ENCODE measurements at regions not wholly inside any gene's neighbourhood (a gene's known extent, or its start where the extent isn't known, plus 50 kb on each side); places are given as distances from the start of the nearest gene placed in this dataset.
A peak's percentile ranks its signal among the peaks of the same experiment; 100 is the strongest.

DNA sequence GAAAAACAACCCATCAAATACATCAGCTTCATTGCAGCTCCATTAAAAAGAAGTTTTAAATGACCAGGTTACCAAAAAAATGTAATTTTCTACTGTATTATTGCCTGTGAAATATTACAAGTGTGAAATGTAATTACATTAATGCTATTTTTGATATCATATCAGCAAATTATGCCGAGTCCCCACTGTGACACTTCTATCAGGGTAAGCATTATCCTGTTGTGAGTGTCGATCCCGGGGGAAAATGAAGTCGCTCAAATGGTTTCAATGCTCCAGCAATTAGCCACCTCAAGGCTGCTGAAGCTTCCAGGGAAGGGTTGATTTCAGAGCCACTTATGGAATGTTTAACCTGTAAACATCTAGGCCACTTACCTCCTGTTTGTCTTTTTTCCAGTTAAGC is 70.4 kb downstream of the RCN1 start:
- no peak for DNase-seq

DNA sequence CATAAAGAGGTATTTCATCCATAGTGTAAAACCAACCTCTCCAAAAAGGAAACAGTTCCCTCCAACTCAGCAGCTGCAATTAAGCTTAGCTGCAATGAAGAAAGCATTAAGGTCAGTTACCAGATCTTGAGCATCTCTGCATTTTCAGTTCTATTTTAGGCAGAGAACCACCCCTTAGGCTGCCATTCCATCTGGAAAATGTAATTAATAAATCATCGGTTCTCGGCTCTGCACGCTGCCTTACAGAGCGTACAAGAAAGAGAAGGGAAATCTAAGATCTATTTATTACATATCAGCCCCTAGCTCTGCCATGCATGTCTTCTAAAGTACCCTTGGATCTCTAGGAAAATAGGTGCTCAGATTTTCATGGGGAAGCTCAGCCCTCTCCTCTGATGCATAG is 71.5 kb downstream of the RCN1 start:
- no peak for DNase-seq

DNA sequence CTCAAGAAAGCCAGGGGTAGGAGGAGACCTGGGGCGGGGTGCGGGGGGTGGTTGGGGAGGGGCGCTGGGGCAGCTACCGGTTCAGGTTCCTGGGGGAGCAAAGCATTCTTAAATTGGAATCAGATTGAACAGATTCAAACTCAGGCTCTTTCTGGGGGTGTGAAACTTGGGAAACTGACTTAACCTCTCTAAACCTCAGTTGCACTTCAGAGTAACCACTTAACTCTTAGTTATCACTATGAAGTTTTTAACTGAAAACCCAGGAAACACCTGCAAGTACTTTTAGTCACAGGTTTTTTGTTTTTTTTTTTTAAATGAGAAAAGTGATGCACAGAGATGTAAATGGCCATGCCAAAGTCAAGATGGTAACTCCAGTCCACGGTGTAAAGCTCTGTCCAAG is 72.0 kb downstream of the RCN1 start:
- no peak for DNase-seq

DNA sequence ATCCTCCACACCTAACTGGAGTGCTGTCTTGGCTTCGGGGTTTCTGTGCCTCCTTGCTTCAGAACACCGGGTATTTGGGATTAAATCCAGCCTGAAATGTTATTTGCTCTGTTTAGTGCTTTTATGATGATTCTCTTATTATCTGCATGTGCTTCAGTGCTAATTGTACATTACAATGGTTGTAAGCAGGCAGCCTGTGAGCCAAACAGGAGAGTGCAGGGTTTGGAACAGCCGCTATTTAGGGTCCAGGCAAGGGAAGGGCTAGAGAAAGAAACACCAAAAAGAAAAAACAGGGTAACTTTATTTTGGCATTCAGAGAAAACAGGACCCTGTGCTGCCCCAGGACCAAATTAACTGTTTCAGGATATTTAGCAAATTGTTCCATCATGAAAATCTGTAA is 72.7 kb downstream of the RCN1 start:
- DNase-seq: no peak

DNA sequence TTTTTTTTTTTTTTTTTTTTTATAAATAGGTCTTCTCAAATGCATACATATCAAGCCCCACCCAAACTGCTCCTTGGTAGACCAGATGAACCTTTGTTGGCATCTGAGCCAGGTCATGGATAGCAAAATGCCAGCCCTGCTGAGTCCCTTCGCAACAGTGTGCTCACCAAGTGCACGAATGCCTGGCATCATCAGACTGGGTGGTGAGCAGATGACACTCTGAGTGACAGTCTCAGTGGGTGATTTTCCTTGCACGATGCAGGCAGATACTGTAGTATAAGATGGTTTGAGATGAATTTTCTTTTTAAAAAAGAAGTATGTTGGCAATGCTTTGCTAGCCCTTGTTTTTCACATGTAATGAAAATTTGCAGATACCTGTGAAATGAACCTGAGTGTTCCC is 74.0 kb downstream of the RCN1 start:
- DNase-seq: no peak

DNA sequence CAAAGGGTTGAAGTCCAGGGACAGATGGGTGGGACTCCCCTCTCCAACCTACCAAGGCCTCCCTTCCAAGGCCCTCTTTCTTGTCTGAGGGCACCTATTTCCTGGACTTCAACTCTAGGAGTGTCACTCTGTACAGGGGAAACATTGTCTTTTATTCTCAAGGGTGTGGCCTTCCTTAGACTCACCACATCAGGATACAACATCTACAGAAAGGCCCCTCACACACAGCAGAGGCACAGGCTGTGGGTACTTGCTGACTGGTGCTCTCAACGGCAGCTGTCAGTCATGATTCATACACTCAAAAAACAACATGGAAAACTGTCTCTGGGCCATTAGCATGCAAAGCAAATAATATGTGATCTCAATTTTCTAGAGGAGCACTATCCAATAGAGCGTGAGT is 78.0 kb downstream of the RCN1 start:
- DNase-seq: no peak

DNA sequence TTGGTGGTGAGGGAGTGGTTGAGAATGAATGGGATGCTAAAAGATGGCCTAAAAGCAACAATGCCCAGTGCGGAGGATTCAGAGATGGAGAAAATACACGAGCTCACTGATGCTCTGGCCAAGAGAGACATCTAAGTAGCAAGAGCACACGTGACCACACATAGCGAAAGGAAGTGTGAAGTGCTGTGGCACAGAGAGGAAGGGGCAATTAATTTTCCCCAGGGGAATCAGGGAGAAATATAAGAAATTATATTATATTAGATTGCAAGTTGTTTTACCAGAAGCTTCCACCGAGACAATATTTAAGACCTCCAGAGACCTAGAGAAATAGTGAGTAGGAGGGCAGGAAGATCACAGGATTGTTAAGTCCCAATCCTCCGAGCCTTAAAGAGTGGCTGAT is 80.6 kb downstream of the RCN1 start:
- no peak for DNase-seq

DNA sequence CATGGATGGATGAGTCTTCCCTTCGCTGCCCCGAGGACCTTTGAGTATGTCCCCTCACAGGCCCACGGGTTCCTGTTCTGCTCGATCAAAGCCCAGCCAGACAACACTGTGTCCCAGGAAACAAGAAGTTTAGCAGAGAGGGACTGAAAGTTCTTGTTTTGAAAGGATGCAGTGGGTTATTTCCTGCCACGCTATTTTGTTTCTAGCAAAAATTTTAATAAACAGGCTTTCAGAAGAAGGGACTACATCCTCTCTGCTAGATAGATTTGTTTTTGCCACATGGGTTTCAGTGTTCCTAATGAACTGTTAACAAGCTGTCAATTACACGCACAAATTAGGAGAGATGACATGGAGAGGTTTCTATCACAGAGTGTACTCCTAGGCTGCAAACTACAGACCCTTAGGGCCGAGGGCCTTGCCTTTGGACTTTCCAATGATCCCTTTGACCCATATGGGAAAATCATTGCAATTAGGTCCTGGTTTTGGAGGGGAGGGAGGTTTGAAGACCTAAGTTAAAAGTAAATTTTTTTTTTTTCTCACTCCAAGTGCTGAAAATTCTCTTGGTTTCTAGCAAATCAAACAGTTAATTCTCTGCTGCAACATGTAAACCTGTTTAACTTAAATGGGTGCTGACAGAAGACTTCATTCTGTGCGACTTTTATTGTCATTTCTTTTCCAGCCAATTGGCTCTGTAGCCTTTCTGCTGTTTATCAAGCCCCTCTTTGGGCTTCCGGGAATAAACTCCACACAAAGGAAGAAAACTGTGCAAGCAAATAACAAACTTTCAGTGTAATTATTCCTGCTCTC is 81.4 kb downstream of the RCN1 start:
- no peak for DNase-seq

DNA sequence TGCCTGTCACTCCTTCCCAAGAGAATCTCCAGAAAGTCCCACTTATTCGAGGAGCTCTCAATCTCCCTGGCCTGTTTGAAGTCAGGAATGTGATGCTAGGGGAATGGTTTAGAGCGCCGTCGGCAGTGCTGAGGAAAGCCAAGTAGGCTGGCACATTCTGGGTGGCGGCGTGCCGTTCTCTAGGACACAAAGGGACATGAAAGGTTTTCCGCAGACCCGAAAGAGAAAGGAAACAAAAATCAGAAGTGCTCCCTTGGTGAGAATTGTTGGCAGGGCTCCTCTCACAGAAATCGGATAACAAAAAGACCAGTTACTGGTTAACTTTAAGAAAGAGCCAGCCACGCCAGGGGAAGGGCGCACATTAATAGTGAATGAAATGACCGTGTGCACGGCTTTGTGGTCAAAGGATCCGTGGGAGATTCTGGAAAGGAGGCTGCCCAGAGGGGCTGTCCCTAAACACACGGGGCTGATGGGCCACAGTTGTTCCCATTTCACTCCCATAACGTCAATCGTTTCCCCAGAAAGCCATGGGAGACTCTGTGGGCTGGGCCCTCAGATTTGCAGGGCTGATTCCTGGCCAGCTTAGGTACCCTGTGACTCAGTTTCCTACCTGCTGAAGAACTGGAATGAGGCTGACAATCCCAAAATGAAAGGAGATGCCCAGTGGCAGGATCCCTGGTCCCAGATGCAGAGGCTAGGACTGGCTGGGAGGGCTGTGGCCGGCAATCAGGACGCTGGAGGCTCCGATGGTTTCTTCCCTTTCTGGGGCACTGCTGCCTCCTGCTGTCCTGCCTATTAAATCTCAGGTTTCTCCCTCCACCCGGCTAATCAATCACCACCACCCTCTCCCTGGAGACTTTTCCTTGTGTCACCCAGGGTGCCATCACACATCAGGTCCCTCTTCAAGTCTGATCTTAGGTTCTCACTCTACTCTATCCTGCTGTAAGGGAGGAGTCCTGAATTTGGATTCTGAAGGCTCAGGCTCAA is 82.3 kb downstream of the RCN1 start:
- peak; percentile 21 for DNase-seq

DNA sequence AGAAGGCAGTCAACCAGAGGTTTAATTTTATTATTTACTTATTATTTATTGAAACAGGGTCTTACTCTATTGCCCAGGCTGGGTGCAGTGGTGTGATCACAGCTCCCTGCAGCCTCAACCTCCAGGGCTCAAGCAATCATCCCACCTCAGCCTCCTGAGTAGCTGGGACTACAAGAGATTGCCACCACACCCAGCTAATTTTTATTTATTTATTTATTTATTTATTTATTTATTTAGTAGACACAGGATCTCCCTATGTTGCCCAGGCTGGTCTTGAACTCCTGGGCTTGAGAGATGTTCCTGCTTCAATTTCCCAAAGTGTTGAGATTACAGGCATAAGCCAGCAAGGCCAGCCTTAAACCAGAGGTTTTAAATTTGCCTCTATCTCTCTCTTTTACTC is 83.1 kb downstream of the RCN1 start:
- DNase-seq: no peak

DNA sequence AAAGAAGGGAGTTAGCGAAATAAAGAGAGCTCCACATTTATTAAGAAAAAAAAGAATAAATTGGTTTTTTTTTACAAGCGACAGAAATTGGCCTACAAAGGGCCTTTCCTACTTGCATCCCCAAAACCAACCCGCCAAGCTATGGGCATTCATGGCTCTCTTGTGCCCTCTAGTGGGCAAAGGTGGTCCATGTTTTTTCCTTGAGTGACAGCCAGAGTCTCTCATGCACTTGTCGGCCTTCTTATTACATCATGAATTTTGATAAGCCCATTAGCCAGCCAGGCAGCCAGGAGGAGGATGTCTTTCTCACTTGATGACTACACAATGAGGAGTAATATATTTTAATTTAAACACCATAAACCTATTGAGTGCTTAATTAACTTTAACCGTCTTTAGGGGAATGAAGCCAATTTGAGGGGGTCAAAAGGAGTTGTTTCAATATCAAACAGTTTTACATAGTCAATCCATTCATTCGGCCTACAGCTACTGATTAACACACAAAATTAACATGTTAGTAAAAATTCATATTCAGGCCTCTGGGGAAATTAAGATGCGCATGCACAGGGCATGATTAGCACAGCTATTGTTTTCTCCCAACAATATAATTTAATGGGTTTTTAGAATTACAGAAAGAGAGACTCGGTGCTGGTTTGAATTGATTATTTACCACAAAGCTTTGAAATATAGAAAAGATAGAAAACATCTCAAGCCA is 85.5 kb downstream of the RCN1 start:
- DNase-seq: peak; percentile 55

DNA sequence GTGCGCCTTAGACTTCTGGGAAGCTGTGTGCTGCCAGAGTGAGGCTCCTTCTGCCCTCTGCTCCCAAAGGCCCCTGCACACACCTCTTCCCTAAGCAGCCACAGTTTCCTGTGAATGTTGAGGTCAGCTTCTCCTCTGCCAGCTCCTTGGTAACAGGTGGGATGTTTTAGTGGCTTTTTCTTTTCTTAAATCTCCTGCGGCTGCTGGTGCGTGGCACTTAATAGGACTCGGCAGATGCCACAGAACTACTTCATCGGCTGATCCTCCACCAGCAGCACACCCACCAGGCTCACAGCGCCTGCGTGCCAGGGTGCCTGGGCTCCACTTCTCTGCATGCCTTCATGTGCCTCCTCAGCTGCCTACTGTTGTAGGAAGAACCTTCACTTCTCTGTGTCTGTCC is 87.8 kb downstream of the RCN1 start:
- DNase-seq: no peak

DNA sequence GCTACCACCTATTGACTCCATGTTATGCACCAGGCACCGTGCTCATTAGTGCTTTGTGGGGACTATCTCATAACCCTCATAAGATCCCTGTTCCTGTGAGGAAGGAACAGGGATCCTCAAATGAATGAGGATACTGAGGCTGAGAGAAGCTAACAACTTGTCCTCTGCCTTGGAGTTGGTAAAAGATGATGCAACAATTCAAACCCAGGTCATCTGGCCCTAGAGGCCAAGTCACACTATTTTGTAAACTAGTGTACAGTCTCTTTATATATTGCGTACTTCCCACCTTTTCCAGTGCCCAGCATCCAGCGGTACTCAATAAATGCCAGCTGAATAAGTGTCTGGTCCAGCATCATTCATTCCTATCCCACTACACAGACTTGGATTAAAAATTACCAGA is 92.6 kb downstream of the RCN1 start:
- no peak for DNase-seq

DNA sequence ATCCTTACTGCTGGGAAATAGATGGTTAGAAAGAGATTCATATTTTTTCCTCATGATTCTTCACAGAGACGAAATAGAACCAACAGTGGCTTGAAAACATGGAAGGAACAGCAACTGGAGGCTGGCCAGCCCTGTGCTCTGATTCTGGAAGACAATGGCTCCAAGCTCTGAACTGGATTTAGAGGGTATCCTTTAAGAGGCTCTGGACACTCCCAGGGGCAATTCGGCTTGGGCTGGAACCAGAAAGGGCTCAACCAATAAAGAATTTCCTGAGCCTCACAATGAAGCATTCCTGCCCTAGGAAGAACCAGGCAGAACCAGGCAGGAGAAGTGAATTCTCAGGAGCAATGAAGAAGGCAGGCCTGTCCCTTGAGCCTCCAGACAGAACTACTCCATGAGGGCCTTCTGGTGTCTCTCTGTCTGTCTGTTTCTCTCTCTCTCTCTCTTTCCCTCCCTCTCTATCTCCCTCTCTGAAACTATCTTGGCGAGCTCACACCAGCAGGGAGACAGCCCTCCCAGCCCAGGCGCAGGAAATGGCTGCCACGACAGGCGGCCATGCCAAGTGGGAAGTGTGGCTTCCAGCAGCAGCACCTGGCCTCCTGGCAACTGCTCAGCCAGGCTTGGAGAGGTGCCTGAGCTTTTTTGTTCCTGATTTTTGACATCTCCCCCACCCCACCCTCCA is 93.3 kb downstream of the RCN1 start:
- no peak for DNase-seq

DNA sequence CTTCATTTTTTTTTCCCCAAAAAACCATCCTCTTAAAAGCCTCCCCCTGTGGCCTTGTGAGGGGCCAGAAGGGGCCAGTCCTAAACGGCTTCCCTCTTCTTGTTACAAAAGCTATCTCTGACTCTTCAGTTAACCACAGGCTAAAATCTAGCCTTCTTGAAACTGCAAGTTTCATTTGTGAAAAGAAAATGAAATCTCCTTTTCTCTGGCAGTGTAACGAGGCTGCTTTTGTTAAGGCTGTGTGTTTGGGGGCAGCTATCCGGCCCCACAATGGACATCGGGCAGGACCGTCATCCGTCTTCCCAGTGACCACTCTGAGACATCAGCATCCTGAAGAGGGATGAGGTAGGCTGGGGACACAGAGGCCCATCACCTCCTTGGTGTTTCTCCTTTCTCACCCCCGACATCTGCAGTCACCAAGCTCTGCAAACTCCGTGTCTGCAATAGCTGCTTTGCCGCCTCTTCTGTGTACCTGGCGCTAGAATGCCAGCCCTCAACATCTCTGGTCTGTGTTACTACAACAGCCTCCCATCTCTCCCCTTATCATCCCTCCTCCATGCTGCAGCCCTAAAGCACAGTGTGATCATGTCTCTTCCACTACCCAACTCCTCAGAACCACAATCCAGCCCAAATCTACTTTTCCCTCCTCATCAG is 94.0 kb downstream of the RCN1 start:
- no peak for DNase-seq

DNA sequence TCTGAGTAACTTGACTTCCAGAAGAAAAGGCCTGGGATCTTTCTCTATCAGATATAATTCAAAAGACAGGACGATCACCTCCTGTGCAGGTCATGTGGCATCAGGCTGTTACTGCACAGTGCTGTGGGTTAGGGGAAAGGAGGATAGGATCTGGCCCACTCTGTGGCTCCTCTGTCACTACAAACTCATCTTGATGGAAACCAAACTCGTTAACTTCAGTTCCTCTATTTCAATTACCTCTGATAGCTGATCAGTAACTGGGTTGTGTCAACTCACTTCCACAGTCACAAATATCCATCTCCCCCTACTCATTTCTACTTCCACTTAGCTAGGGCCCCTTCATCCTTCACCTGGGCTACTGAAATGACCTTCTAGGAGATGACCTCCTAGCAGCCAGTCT is 95.2 kb downstream of the RCN1 start:
- no peak for DNase-seq

DNA sequence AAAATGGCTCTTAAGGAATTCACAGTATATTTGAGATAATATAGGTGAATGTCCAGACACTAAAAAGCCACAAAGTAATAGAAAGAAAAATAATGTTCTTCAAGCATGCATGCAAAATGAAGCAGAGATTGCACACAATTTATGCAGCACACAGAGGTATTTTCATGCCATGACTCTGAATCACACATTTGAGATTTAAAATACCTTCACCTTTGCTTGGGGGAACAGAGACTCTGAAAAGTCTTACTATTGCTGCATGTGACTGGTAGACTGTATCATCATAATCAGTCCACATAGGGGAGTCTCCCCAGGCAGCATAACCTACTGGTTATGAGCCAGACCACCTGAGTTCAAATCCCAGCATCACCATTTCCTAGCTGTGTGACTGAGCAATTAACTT is 96.2 kb downstream of the RCN1 start:
- DNase-seq: peak; percentile 73

DNA sequence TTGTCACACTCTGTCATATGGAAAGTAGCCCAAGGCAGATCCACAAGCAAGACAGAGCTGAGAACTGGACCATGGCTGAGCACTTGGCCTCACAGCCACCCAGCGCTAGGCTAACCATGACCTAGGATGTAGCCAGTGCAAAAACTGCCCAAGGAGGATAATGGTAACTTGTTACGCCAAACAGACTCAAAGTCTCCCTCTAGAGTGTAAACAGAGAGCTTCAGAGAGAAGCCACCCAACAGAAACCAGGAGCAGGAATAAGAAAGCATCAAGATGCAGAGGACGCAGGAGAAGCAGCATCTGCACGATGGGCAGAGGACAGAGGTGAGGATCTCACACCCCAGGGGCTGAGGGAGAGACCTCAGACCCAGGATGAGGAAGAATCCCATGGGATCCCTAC is 97.9 kb downstream of the RCN1 start:
- no peak for DNase-seq

DNA sequence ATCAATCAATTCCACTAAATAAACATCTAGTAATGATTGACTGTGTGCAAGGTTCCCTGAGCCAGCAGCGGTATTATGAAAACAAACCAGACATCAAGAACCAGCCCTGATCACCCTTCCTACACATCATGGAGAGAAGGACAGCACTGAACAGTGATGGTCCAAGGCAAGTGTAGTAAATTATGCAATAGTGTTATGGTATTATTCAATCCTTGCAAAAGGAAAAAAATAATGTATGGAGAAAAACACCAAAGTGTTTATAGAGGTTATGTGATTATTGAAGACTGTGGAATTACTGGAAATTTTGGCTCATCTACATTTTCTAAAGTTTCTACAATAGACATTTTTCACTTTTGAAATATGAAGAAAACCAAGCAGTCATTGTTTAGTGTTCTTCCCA is 105.3 kb downstream of the RCN1 start:
- DNase-seq: no peak

DNA sequence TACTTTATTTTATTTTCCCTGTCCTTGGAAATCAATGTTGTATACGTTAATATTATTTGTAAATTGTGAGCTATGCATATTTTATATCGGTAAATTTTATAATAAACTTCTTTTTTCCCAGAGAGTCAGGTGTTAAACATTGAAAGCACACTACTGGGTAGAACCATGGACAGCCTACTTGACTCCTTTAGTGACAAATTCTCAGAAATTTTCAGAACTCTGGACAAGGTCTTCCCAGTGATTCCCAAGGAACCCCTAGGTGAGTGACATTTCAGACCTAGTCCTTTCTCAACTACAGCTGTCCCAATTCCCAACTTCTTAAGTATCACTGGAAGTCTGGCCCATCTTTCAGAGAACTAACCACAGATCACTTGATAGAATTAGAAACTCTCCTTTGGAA is 107.2 kb downstream of the RCN1 start:
- DNase-seq: no peak

DNA sequence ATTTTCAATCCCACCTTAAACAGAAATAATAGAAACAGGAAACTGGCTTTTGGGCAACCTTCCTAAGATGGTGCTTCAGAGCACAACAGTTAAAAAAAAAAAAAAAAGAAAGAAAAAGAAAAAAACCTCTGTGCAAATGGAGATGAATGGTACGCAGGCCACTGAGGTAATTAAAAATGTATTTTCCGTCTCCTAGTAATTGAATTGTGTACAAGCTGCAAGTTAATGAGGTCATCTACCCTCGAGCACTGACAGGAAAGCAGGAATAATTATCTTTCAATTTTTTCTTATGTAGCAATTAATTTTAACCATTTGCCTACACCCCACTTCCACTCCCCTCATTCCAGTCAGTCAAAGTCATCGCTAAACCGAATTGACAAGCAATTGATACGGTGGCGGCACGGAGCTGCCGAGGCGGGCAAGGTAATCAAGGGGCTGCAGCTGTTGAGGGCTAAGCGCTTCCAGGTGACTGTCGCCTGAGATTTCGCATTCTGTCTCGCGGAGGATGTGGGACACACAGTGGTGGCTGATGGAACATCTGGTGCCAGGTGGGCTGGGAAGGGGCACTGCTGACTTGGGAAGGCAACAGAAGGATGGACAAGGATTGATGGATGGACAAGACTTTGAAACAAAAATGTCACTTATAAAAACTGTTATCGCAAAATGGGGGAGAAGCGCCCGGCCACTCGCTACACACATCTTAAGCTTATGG is 109.4 kb downstream of the RCN1 start:
- no peak for DNase-seq

DNA sequence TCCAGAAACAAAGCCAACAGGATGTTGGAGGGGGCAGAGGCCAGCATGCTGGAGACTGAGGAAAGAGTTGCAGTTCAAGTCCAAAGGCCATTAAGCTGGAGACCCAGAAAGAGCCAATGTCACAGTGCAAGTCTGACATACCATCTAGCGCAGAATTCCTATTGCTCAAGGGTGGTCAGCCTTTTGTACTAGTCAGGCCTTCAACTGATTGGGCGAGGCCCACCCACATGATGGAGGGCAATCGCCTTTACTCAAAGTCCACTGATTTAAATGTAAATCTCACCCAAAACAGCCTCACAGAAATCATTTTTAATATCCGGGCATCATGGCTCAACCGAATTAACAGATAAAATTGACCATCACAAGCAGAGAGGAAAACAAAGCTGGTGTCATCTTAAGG is 113.9 kb downstream of the RCN1 start:
- no peak for DNase-seq
